ENCODE measurements at regions not wholly inside any gene's neighbourhood (a gene's known extent, or its start where the extent isn't known, plus 50 kb on each side); places are given as distances from the start of the nearest gene placed in this dataset.

- TF ChIP-seq POLR2A (IDR thresholded peaks at IDR 0.05; ENCODE audit: low read depth, low read length) (no peak), PAX5 (IDR thresholded peaks at IDR 0.05; ENCODE audit: insufficient read depth, low read length, severe bottlenecking) (no peak)
These were observed 907.1 kb downstream of the FSTL5 start for GRCh38 chr4:161256716-161257115.
